Skin of body (tissue), 1 donor: ENCODE measurements at regions not wholly inside any gene's neighbourhood (a gene's known extent, or its start where the extent isn't known, plus 50 kb on each side); places are given as distances from the start of the nearest gene placed in this dataset.
"Not testable (repeated sequence)": the region's sequence is repeated elsewhere in the genome, so short reads cannot be mapped to it uniquely, and the experiment has no call there.

Experiments used
- DNase-seq: peaks from one replicate; lab custom pipeline; 2025; lab: John Stamatoyannopoulos, UW

DNA sequence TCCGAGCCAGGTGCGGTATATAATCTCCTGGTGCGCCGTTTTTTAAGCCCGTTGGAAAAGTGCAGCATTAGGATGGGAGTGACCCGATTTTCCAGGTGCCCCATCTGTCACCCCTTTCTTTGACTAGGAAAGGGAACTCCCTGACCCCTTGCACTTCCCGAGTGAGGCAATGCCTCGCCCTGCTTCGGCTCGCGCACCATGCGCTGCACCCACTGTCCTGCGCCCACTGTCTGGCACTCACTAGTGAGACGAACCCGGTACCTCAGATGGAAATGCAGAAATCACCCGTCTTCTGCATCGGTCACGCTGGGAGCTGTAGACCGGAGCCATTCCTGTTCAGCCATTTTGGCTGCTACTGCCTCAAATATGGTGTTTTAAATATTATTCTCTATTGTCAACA is 198.0 kb downstream of the MEIS1 start:
- not testable (repeated sequence) for DNase-seq

DNA sequence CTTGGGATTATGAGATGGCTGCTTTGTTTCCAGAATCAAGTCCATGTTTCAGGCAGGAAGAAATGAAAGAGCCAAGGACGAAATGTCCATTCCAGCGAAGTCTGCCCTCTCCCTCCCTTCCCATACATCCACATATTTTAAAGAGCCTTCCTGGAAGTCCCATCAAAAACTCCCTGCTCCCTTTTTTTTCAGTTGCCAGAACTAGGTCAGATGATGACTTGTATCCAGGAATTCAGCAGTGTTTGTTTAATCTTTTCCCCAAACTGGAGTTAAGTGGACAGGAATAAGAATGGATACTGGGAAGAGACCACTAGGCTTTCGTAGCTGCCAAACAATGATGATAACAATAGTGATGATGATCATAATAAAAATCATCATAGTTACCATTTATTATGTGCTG is 198.7 kb downstream of the MEIS1 start:
- DNase-seq = no peak

DNA sequence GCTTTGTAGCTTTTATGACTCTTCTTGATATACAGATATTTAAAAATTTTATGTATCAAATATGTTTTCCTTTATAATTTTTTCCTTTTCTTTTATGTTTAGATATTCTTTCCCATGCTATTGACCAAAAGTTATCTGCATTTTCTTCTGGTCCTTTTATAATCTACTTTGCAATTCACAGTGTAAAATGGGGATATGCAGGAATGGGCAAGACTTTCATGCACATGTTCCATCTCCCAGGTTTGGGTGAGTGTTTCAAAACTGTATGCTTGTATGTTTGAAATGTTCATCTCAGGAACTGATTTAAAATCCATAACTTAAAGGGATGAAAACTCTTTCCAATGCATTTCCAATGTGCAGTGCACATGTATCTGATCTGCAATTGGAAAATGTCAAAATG is 199.9 kb downstream of the MEIS1 start:
- no peak for DNase-seq

DNA sequence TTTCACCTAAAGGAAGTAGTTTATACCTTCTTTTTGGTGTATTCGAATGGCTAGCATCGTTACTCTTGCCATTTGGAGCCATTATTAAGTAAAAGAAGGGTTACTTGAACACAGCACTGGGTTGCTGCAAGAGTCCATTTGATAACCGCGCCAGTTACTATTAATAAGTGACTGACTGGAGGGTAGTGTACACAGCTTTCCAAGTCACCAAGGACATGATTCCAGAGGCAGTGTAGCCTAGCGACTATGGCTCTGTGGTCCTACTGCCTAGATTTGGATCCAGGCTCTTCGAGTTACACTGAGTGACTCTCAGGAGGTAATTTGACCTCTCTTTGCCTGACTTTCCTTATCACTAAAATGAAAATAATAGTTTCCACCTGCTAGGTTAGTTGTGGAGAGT is 206.8 kb downstream of the MEIS1 start:
- no peak for DNase-seq

DNA sequence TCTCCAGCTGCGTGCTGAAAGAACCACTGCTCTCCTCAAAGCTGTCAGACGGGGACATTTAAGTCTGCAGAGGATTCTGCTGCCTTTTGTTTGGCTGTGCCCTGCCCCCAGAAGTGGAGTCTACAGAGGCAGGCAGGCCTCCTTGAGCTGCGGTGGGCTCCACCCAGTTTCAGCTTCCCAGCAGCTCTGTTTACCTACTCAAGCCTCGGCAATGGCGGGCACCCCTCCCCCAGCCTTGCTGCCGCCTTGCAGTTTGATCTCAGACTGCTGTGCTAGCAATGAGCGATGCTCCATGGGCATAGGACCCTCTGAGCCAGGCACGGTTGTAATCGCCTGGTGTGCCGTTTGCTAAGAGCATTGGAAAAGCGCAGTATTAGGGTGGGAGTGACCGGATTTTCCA is 213.2 kb downstream of the MEIS1 start:
- DNase-seq = not testable (repeated sequence)

DNA sequence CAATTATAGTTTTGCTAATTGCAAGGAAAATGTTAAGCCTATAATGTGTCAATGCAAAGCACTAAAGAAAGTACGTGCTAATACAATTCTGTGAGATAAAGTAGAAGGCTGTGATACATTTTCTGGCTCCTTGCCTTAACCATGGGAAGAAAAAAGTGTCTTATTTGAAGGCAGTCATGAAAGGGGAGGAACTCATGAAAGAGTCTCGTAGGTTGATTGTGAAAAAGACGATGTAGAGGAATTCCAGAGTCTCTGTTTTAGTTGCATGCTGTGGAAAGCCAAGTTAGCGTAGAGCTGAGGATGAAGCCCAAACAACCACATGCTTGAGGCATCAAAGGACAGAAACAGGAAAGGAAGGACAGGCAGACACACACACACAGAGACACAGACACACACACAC is 214.1 kb downstream of the MEIS1 start:
- DNase-seq = no peak

DNA sequence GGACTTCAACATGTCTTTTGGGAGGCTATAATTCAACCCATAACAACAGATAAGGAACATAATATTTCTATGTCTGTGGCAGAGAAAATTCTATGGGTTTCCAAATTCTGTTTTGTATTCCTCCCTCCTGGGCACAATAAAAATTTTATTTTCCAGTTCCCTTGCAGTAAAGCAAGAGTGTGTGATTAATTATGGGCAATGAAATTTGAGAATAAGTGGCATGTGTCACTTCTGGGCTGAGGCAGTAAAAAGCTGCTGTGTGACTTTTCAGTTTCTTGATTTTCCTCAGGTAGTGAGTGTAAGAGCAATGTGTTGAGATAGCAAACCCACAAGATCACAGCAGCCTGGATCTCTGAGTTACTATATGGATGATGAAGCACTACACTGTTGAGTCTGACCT is 216.4 kb downstream of the MEIS1 start:
- no peak for DNase-seq

DNA sequence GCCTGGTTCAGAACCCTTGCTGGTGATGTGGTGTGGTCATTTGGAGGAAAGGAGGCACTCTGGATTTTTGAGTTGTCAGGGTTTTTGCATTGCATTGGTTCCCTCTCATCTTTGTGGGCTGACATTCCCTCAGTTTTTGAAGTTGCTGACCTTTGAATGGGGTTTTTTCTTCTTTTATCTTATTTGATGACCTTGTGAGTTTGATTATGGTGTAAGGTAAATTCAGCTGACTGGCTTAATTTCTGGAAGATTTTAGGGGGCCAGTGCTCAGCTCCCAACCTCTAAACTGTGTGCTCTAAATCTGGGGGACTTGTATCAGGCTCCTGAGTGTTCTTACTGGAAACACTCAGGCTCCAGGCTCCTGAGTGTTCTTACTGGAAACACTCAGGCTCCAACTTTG is 225.9 kb downstream of the MEIS1 start:
- no peak for DNase-seq

DNA sequence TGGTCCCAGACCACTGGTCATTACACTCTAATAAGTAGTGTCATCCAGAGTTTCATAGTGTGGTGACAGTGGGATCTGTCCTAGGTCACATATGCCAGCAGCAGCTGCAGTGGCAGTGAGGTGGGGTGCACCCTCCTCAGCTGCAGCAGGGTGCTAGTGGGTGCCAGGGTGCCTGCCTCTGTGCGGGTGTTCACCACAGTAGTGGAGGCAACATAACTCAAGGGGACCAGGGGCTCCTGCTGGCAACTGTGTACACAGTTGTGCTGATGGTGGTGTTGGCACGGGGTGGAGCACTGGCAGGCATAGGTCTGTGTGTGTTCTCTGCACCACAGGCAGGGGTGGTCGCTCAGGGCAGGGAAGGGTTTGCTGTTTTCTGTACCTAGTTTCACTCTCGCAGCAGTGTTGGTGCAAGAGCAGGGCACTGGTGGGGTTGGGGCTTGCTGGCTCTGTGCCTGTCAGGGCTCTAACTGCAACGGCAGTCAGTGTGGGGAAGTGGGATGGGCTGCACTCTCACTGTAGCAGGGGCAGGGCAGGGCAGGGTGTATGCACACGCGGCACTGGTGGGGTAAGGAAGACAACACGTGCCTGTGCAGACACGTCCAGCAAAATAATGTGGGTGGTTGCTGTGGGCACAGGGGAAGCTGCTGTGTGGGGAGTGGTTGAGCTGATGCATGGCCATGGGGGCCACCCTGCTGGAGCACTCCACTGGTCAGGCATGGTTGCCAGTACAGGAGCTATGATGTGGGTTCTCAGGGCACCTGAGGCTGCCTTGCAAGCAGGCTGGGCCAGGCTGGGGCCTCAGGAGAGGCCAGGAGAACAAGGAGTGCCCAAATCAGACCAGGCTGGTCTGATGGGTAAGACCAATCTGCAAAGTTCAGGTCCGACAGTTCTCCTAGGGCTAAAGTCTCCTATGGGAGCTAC is 226.6 kb downstream of the MEIS1 start:
- DNase-seq = no peak

DNA sequence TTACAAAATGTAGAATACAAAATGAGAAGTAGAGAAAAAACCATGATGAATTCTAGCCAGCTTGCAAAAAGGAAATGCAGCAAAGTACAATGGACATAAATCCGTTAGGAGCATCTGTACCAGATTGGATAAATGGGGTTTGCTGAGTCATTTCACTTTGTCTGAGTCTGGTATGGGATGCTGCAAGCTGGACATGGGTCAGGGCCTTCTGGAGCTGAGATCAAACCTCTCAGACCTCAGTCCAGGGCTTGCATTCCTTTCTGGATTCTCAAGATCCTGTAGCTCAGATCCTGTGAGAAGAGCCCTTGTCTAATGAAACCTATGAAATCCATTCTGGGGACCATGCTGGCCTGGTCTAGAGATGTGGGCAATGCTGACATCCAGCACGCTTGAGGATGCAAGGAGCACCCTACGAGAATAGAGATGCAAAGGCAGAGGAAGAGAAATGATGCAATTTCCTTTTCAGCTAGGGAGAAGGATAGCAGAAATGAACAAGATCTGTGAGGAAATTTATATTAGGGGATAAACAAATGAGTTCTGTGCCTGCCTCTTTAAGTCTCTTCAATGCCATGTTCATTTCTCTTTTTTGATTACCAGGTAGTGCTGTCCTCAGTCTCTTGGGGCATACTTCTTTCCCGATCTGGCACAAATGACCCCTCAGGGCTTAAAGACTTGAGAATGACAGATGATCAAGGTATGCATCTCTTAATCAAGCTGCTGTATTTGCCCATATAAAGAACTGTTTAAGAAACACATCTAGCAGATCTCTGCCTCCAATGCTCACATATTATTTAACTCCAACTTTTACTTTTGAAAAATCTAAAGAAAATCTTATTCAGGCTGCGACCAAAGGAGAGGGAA is 230.4 kb downstream of the MEIS1 start:
- no peak for DNase-seq

DNA sequence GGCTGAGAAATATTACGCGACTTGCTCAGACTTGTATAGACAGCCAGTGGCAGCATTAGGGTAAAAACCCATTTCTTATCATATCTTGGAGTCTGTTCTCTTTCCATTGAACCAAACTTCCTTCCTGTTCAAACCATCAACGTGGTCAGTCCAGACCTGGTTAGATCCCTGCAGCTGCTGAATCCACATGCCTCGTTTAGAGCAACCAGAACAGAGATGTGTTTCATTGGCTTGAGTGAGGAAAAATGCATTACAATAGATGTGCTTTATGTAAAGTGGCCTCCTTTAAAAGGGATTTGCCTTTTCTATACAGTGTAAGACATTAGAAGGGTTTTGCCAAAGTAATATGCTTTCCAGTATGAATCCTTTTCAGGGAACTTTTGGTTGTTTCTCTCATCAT is 232.4 kb downstream of the MEIS1 start:
- DNase-seq = no peak

DNA sequence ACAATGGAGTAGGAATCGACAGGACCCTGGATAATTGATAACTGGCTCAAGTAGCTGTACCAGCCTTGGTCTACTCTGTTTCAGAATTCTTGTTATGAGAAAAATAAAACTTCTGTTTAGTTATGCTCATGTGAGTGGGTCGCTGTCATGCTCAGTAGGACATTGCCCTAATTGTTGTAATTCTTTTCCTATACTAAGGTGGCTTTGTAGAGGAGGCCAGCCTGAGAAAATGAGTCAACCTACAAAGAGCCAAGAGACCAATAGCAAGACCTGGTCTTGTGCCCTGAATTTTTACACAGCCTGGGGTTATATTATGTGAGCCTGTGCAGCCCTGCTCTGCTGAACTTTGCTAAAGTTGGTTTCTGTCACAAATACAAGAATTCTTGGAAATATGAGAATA is 238.4 kb downstream of the MEIS1 start:
- no peak for DNase-seq

DNA sequence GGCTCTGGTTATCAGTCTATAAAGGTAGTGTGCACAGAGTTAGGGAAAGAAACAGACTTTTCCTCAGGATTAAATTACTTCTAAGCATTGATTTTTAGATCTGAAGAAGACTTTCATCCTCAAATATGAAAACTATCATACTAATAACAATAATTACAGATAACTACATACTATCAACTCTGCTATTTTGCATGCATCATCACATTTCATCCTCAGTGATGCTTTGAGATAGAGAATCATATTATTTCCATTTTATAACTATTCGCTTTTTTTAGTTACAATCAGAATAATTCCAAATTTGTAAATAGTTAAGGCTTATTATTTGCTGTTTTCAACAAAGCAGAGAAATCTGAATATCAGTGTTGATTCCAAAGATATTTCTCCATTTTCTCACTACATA is 239.2 kb downstream of the MEIS1 start:
- no peak for DNase-seq

DNA sequence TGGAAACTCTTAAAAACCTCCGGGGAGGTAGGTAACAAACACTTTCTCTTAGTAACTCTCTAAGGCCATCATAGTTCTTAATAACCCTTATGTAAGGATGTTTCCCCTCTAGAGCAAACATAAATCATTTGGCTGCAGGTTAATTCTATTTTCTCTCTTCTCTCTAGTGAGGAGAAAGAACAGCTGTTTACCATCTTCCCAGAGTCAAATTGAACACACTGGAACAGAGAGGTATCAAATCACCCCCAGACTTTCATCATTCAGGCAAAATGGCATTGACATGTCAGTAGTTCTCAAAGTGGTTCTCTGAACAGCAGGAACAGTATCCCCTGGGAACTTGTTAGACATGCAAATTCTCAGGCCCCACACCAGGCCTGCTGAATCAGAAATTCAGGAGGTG is 240.7 kb downstream of the MEIS1 start:
- no peak for DNase-seq

DNA sequence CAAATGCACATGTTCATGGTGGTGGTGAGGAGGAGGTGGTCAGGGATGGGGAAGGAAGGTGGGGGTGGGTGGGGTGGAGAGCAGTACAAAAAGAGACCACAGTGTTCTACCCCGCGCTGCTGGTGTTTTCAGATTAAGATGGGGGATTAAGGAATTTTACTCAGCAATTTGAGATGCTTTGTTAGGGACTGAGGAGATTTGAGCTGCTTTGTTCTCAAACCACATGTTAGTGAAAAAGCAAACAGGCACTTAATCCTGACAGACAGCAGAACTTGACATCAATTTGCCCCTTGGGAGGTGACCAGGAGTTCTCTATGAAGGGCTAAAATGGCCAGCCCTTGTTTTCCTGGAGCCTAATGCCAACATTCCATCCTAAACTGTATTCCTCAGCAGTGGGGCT is 244.5 kb downstream of the MEIS1 start:
- DNase-seq = no peak

DNA sequence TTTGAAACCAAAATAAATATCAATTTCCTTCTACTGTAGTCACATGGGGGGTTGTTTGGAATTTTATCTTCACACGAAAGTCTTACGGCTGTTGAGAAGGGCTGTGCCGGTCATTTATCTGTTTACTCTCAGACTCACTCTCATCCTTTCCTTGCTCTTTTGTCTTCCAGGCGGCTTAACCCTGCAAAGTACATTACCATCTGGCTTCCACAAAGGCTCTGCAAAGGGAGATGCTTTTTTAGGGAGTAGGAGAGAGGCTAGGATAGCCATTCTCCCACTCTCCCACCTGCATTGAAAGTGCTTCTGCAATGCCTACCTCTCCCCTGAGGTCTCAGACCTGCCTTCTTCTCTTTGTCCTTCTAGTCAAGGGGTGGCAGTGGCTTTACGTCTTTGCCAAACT is 247.6 kb downstream of the MEIS1 start:
- DNase-seq = no peak

DNA sequence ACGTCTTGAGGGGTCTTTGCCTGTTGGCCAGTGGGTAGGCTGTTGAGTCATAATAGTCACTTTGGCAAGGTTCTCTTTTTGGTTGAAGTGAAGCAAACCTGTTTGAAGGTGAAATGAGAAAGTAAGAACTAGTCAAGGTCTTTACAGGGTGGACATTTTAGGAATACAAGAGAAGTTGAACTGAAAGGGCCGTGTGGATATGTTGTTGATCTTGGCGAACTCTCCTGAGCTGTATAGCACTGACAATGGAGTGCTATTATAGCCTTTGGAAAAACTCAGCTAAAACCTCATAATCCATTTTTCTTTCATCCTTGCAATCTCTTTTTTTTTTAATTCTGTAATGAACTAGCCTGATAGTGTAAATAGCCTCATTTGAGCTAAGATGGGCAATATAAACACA is 248.1 kb downstream of the MEIS1 start:
- no peak for DNase-seq

DNA sequence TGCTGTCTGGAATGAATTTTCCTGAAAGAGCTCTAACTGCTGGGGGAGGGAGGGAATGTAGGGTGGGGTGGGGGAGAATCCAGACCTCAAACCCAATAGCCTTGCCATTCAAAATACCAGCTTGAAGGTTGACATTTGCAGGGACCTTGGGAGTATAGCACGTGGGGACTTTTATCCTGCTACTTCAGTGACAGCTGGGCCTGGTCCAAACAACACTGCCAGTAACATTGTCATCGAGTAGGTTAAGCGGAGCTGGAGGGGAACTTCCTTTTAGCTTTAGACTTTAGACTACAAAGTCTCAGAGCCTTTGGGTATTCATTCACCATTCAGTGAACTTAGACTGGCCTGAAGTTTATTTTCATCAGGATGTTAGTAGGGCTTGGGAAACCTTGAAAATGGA is 248.7 kb downstream of the MEIS1 start:
- DNase-seq = no peak

DNA sequence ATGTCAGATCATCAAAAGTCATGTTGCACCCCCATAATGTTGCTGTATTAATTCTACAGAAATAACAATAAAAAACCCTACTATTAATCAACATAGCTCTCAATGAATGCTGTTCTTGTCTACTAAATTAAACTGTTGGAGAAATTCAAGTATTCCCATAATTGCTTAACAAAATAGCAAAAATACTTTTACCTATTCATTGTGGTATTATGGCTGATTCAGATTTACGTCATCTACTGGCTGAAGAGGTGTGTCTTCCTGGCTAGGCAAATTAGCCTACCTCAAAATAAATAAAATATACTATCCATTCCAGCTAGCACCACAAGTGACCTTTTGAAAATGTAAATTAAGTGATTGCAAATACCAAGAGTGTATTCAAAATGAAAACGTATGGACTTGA is 249.4 kb downstream of the MEIS1 start:
- no peak for DNase-seq

DNA sequence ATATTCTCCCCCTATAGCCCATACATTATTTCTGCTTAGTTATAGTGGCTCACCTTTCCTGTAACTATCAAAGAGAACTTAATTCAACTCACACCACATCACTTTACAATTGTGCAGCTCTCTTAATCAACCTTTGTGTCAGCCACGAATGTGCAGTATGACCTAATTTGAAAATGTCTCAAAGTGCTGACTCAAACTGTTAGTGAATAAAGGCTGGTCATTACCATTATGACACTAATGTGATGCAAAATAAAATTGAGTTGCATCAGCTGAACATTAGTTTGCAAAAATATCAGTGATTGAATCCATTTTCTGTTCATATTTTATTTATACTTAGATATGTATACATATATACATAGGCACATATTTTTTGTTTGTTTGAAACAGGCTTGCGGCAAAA is 251.8 kb downstream of the MEIS1 start:
- no peak for DNase-seq

DNA sequence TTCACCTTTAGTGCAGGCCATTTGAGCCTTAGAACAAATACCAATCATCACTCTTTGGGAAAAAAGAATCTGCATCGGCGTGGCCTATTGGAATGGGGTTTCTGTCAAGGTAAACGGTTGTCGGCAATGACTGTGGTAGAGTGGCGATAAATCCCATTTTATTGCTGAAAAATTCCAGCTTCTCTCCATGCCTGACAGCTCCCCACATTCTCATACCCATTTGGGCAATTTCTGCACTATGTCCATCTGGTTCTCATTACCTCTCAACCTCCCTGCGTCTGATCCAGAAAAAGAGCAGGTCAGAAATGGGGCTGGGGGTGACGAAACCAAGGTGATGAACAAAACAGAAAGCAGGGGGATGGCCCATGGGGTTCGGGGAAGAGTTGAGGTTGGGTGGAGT is 254.0 kb downstream of the MEIS1 start:
- DNase-seq = no peak

DNA sequence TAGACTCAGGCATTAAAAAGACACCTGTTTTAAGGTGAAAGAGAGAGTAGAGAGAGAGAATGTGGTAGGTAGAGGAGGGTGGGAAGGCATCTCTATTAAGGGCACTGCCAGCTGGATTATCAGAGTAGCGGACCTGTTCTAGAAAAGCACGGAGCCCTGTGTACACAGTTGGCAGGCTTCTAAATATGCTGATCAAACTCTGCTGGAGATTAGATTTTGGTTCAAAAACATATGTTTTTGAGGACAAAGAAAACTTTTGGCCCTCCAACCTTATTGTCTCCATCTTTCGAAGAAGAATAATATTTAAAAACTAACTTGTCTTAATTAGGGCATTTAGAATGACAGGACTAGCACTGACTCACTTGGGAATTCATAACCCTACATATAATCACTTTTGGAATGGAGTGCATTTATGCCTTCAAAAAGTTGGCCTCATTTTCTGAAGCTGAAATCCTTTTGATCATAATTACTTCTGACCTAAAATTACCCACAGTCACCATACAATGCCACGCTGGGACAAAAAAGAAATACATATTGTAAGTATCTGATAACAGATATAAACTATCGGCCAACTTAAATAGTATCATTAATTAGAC is 254.6 kb downstream of the MEIS1 start:
- no peak for DNase-seq
